ENCODE measurements at regions not wholly inside any gene's neighbourhood (a gene's known extent, or its start where the extent isn't known, plus 50 kb on each side); places are given as distances from the start of the nearest gene placed in this dataset.

GRCh38 chr11:116283300-116283699, 489.5 kb downstream of the BUD13 start:
- Histone ChIP-seq H2AFZ (no peak overlapping the region), H3K79me2 (replicated peaks; ENCODE audit: insufficient read depth) (no peaks in the 10 kb centered on the region), H3F3A (replicated peaks; ENCODE audit: low read depth) (no peaks in the 10 kb centered on the region), H3K9me2 (ENCODE audit: insufficient read depth) (no peaks in the 10 kb centered on the region), H3K27me3 (ENCODE audit: insufficient read depth) (no peaks in the 10 kb centered on the region), H3K4me3 (no peak overlapping the region), H3K4me2 (no peak overlapping the region), H3K4me1 (ENCODE audit: insufficient read depth) (no peaks in the 10 kb centered on the region), H3K27ac (ENCODE audit: low read depth) (no peak overlapping the region), H4K20me1 (replicated peaks; ENCODE audit: insufficient read depth) (no peaks in the 10 kb centered on the region), H3K36me3 (ENCODE audit: insufficient read depth) (no peaks in the 10 kb centered on the region)
- no peak for TF ChIP-seq REST (IDR thresholded peaks at IDR 0.05; ENCODE audit: unreplicated experiment)
- TF ChIP-seq POLR2AphosphoS5 (IDR thresholded peaks at IDR 0.05; ENCODE audit: low read depth), result no peak
- no peak for TF ChIP-seq STAT1 (IDR thresholded peaks at IDR 0.05; ENCODE audit: unreplicated experiment)
- TF ChIP-seq ZNF331 (CRISPR knock-in tag; IDR thresholded peaks at IDR 0.05; ENCODE audit: low read depth), result no peak
- TF ChIP-seq EZH2phosphoT487 (IDR thresholded peaks at IDR 0.05; ENCODE audit: unreplicated experiment), result no peak
- Mint-ChIP-seq H3K27ac (no peak overlapping the region), H3K36me3 (ENCODE audit: low read depth) (no peaks in the 10 kb centered on the region; the same call in 2 of the 3 replicates), H3K9me3 (no peaks in the 10 kb centered on the region), H3K4me3 (no peak overlapping the region), H3K4me1 (no peaks in the 10 kb centered on the region), H3K27me3 (ENCODE audit: insufficient read depth, low read depth, poor library complexity) (no peaks in the 10 kb centered on the region)
- ATAC-seq (no peak), DNase-seq (ENCODE audit: low spot score) (no peak)

GRCh38 chr11:116282481-116282880, 490.3 kb downstream of the BUD13 start:
- H3K4me1 Mint-ChIP-seq, result 0 out of 3 replicates have a peak, but pooled peaks cover 2% of the 10 kb centered on the region
- no peaks in the 10 kb centered on the region for H3K9me3 Mint-ChIP-seq
- no peak overlapping the region for H3K4me3 ChIP-seq
- TF ChIP-seq NANOG (IDR thresholded peaks at IDR 0.05; ENCODE audit: borderline replicate concordance) (no peak), REST (IDR thresholded peaks at IDR 0.05; ENCODE audit: unreplicated experiment) (no peak), CREB1 (CRISPR knock-in tag; IDR thresholded peaks at IDR 0.05; ENCODE audit: low read depth) (no peak), ETS1 (IDR thresholded peaks at IDR 0.05) (no peak), EZH2phosphoT487 (IDR thresholded peaks at IDR 0.05; ENCODE audit: unreplicated experiment) (no peak)
- no peaks in the 10 kb centered on the region for H3K4me1 ChIP-seq (ENCODE audit: insufficient read depth)
- H2AFZ ChIP-seq, result no peak overlapping the region
- ATAC-seq (no peak), DNase-seq (ENCODE audit: low spot score) (no peak)
- H3K27me3 Mint-ChIP-seq (ENCODE audit: insufficient read depth, low read depth, poor library complexity), result no peaks in the 10 kb centered on the region
- H3K4me3 Mint-ChIP-seq, result no peak overlapping the region
- H3K36me3 ChIP-seq (ENCODE audit: insufficient read depth), result no peaks in the 10 kb centered on the region
- H3K9me2 ChIP-seq (ENCODE audit: insufficient read depth), result no peaks in the 10 kb centered on the region
- no peak overlapping the region for H3K27ac Mint-ChIP-seq
- H3K4me2 ChIP-seq, result no peak overlapping the region
- no peak overlapping the region for H3K27ac ChIP-seq (ENCODE audit: low read depth)
- H3F3A ChIP-seq (replicated peaks; ENCODE audit: low read depth), result no peaks in the 10 kb centered on the region
- H3K36me3 Mint-ChIP-seq (ENCODE audit: low read depth), result no peaks in the 10 kb centered on the region; the same call in 2 of the 3 replicates
- H3K79me2 ChIP-seq (replicated peaks; ENCODE audit: insufficient read depth), result no peaks in the 10 kb centered on the region
- H4K20me1 ChIP-seq (replicated peaks; ENCODE audit: insufficient read depth), result no peaks in the 10 kb centered on the region
- H3K27me3 ChIP-seq (ENCODE audit: insufficient read depth), result no peaks in the 10 kb centered on the region
